Neural progenitor cell (in vitro differentiated cells): ENCODE measurements at regions not wholly inside any gene's neighbourhood (a gene's known extent, or its start where the extent isn't known, plus 50 kb on each side); places are given as distances from the start of the nearest gene placed in this dataset.

ENCODE experiments used
- CTCF ChIP-seq: fragments of 200-600 bp; sonication (generic); IDR thresholded peaks from 2 replicates; pipeline ENCODE4 v1.5.1; 2017; ENCODE audit warnings: antibody characterized with exemption, mild to moderate bottlenecking
- EZH2phosphoT487 ChIP-seq: fragments of 200-600 bp; sonication (generic); IDR thresholded peaks from 2 replicates; pipeline ENCODE4 v1.6.1; 2017; ENCODE audit warnings: antibody characterized with exemption

- TF ChIP-seq EZH2phosphoT487 (no peak), CTCF (no peak)
Observed at GRCh38 chr11:19482319-19483100, 230.1 kb upstream of the NAV2 start.
